Muscle of arm (tissue), 1 donor: ENCODE measurements at regions not wholly inside any gene's neighbourhood (a gene's known extent, or its start where the extent isn't known, plus 50 kb on each side); places are given as distances from the start of the nearest gene placed in this dataset.

Experiments
- DNase-seq: peaks from one replicate; pipeline ENCODE4 v3.0.0-alpha.2; 2013

DNA sequence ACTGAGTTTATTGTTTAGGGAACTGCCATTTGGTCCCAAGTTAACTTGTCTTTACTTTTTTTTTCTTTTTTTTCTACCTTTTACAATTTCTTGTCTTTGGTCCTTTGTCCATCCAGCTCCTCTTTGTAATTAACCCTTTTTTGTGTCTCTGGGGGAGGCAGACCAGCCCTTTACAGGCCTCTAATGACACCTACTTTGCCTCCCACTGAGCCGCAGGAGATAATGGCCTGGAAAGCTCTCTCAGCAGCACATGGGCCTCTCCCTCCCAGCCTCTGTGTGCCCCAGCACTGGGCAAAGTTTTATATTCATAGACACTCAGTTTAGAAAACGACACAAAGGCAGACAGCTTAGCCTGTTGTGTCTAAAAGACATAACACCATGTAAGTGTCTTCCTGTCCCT, 480.4 kb downstream of the SOX6 start:
- no peak for DNase-seq

- DNase-seq: no peak
These were observed 477.6 kb downstream of the SOX6 start for GRCh38 chr11:15878756-15879155.

- no peak for DNase-seq
These were observed 476.1 kb downstream of the SOX6 start for GRCh38 chr11:15880291-15880690.

- peak; percentile 24 for DNase-seq
These were observed 473.4 kb downstream of the SOX6 start for GRCh38 chr11:15882876-15883454.

- DNase-seq: peak; percentile 68
These were observed 472.9 kb downstream of the SOX6 start for GRCh38 chr11:15883455-15883920.

DNA sequence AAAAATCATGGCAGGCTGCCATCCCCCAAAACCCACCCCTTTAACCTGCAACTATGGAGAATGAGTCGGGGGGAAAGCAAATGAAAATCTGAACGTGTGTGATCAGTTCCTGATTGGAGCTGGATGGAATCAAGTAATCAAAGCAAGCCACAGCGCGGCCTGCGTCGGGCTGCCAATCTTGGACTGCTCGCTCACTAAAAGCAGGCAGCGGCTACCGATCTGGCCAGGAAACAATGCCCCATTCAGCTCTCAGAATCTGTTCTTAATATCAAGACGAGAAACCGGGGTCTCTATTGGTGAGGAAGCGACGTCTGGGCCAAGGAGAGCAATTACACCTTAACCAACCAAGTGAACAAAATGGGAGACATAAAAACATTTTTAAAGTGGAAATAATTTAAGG, 472.2 kb downstream of the SOX6 start:
- no peak for DNase-seq

DNA sequence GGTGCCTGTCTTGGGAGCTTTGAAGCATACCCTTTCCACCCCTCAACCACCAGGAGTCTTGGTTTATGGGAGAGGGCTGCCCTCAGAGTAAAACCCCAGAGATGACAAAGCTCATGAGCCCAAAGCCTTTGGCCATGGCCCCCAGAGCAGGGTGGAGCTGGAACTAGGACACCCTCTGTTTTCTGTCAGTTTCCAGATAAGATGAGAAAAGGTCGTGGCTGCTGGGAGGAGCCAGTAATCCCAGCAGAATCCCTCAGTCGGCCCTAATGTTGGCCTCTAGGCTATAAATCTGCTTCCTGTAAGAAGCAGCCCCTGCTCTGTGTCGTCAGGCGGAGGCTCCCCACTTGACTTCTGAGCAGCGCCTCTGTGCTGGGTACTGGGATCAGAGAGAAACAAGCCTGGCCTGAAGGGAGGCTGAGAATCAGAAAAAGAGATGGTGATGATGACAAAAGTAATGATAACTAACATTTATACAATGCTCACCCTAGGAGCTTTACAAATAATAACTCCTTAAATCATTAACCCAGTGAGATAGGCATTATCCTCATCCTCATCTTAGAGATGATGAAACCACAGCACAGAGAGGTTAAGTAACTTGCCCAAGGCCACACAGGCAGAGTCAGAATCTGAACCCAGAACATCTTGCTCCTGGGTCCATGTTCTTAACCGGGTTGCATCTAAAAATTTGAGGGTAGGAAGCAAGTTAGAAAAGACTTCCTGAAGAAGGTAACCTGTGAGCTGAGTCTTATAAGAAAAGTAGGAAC, 471.4 kb downstream of the SOX6 start:
- DNase-seq: no peak

GRCh38 chr11:15885854-15886253, 470.5 kb downstream of the SOX6 start:
- no peak for DNase-seq

GRCh38 chr11:15886299-15886698, 470.0 kb downstream of the SOX6 start:
- DNase-seq: no peak

DNA sequence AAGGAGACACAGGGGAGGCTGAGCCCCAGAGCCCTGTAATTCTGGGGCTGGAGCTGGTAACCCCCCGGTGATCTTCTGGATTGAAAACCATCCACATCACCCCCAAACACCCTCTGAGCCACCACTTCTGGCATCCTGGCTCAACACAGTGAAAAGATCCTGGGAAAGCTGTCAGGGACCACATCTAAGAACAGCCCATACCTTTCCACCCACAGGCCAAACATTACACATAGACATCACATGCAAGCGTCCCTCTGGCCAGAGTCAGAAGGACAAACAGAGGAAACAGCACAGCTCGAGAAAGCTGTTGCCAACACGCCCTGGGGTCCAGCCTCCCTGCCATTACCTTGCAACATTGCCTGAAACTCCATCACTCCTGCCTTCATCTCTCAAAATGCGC, 469.5 kb downstream of the SOX6 start:
- DNase-seq: no peak

- no peak for DNase-seq
These were observed 467.6 kb downstream of the SOX6 start for GRCh38 chr11:15888556-15889345.

- DNase-seq: no peak
These were observed 466.8 kb downstream of the SOX6 start for GRCh38 chr11:15889363-15890030.

GRCh38 chr11:15890031-15890713, 466.2 kb downstream of the SOX6 start:
- no peak for DNase-seq

GRCh38 chr11:15893080-15893492, 463.3 kb downstream of the SOX6 start:
- DNase-seq: no peak

- no peak for DNase-seq
These were observed 460.3 kb downstream of the SOX6 start for GRCh38 chr11:15896026-15896425.

DNA sequence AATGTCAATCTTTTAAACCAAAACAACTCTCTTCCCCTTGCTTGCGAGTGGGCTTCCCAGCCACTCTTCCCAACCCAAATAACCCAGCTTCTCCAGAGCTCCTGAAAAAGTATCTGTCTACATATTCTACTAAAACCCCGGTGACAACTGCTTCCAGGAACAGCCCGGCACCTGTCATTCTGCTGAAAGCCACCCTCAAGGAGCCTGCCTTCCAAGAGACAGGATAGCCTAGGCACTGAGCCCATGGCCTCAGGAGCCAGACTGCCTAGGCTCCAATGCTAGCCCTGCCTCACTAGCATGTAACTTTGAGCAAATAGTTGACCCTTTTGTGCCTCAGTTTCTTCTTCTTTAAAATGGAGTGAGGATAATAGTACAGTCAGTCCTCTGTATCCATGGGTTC, 459.8 kb downstream of the SOX6 start:
- DNase-seq: no peak

DNA sequence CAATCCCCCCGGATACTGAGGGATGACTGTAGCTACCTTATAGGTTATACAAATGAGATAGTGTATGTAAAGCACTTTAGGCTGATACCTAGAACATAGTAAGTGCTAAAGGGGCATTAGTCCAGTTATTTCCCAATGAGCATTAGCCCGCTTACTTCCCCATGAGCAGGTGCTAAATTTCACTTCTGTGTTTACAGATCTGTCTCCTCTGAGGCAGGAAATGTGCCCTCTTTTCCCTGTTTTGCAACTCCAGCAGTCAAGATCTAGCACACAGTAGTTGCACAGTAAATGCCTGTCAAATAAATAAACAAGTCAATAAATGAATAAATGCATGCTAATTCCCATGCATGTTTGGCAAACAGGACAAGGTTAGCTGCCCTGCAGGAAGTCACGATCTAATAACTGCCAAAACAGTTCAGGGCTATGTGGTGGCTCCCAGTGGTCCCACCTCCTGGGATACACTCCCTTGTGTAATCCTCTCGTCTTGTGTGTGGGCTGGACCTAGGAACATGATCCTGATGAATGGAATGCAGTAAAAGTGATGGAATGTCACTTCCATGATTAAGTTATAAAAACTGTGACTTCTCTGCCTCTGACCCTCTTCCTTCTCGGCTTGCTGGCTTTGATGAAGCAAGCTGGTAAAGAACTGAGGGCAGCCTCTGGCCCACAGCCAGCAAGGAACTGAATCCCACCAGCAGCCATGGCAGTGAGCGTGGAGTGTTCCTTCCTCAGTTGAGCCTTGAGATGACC, 459.0 kb downstream of the SOX6 start:
- DNase-seq: no peak

DNA sequence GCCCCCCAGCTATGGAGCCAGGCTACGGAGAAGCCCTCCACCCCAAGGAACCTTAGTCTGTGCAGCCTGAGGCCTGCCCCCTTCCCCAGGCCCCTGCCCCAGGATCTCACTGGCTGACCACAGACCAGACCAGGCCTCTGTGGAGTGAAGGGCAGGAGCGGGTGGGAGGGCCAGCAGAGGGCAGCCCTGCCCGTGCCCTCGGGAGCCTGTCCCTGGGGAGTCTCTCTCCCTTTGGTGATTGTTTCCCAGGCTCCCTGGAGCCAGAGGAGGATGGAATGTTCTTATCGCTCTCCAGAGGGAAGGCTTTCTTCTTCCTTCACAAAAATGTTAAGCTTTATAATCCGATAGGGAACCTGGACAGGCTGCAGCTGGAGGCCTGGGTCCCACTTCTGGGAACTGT, 455.3 kb downstream of the SOX6 start:
- no peak for DNase-seq

- no peak for DNase-seq
These were observed 454.6 kb downstream of the SOX6 start for GRCh38 chr11:15901790-15902189.

DNA sequence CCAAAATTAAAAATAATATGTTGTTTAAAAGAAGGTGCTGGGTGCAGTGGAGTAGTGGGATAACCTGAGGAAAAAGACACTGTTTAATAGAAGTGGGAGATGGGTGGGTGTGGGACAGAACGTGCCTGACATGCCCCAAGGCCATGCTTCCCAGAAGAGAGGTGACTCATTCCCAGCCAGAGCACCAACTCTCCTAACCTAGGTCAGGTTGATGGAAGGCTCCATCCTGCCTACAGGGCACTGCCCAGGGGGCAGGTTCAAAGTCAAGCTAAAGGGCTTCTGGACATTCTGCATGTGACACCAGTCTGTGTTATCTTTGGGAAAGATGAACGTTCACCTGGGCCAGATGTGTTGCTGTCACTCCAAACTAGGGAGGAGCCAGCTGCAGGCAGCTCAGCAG, 453.1 kb downstream of the SOX6 start:
- no peak for DNase-seq
